NCI-H2171 treated with DMSO at 0.1 percent for 48 hours (cell line): ENCODE measurements at regions not wholly inside any gene's neighbourhood (a gene's known extent, or its start where the extent isn't known, plus 50 kb on each side); places are given as distances from the start of the nearest gene placed in this dataset.
"Not testable (repeated sequence)": the region's sequence is repeated elsewhere in the genome, so short reads cannot be mapped to it uniquely, and the experiment has no call there.

Experiments used
- DNase-seq: peaks from one replicate; lab custom pipeline; 2025; lab: John Stamatoyannopoulos, UW

DNA sequence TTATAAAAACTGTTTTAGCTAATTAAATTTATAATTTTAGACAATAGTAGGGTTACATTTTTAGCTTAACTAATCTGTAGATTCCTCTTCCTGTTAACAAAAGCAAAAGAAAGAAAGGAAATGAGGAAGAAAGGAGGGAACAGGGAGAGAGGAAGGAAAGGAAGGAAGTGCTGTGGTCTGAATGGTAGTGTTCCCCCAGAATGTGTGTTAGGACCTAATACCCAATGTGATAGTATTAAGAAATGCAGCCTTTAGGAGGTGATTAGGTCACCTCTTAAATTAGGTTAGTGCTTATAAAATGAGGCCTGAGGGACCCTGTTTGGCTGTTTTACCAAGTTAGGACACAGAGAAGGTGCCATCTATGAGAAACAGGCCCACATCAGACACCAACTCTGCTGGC, 136.9 kb upstream of the SAMSN1 start:
- no peak for DNase-seq

DNA sequence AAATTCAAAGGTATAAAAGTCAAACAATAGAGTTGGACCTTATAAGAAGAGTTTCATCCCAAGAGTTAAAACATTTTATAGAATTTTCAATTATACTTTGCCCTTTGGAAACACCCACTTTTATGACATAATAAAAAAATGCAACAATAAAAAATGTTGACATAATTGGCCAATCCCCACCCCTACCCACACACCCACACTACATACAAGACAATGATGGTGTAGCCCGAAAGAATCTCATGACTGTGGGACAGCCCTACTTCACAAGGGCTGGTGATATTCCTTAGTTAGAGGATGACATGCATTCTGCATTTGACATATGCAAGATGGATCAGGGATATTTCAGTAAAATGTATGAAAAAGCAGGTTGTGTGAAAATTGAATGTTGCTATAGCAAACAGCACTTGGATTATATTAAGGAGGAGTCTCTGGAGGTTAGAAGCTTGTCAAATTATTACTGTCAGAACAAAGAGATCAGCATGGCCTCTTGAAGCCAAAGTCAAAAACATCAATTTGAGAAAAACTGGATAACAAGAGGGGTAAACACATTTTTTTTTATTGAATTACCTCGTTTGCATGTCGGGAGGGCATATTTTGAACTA, 133.0 kb upstream of the SAMSN1 start:
- no peak for DNase-seq

DNA sequence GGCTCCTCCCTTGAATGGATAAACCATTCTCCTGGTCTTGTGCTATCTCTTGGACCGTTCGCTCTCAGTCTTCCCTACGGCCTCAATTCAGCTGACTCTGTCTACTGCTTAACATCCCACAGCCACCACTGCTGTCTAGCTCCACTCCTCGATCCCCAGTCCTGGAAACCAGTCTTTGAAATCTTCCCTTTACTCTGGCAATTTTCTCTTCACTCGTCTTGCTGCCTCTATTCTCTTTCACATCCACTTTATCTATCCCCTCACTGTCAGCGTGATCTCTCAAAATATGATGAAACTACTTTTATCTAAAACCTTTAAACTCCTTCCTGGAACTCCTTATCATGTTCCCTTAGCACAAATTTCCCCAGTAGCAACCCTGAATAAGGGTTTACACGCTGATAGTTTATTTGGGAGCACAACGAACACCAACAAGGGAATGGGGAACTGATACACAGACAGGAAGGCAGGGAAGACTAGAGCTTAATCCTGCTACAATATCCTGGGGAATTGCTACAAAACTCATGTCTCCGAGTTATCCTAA, 131.6 kb upstream of the SAMSN1 start:
- DNase-seq: no peak

DNA sequence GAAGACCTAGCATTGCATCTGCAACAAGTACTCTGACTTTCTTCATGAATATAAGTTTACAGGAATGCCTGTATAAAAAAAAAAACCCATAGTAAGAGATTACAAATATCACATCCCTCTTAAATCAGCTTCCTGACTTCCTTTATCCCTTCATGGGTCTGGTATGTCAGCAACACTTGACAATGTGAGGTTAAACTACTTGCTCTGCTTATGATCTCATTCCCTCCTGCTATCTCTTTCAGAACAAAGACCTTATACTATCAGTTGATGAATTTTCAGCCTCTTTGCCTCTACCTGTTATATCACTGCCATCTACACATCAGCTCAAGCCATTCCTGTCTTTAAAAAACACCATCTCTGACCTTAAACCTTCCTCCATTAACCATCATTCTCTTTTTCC, 130.9 kb upstream of the SAMSN1 start:
- no peak for DNase-seq

DNA sequence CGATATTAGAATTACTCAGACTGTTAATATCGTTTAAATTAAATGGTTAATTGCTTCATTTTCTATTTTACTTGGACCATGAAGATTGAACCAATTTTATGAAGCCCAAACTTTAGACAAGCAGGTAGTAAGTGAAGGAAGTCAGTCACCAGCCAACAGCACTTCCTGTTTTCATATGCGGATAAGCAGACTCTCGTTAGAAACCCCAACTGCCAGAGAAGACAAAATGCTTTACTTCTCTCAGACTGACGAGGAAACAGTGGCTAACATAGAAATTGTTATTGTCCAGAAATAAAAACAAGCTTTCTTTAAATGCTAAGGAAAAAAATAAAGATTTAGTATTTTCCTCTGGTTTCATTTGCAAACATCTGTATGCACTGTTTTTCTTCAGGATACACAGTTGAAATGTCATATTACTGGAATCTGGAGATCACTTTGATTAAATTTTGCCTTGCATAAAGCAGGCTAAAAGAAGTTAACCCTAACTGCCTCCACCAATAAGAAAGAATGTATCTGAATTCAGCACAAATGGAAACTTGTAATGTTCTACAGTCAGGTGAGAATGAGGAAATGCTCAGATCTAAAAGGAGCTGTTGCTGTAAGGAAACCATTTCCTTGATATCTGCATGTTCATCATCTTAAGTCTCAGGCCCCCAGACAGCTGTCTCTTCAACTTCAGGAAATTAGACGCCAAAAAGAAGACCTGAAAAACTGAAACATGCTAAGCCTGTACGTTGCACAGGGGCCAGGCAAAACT, 129.8 kb upstream of the SAMSN1 start:
- DNase-seq: no peak

DNA sequence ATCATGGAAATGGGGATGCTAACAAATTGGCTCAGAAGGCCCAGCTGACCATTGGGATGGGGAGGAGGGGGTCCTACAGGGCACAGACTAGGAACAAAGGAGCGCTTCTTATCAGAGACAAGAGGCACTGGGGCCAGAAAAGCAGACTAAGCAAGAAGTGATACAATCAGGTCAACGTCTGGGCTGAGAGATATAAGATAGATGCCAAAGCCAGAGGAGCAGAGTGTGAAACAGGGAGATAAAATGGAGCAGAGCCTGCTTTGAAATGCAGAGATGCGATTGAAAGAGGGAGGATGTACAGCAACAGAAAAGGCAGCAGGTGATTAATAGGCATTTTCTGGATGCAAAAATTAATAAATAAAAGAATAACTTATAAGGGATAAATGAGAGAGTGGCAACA, 127.5 kb upstream of the SAMSN1 start:
- DNase-seq: no peak

DNA sequence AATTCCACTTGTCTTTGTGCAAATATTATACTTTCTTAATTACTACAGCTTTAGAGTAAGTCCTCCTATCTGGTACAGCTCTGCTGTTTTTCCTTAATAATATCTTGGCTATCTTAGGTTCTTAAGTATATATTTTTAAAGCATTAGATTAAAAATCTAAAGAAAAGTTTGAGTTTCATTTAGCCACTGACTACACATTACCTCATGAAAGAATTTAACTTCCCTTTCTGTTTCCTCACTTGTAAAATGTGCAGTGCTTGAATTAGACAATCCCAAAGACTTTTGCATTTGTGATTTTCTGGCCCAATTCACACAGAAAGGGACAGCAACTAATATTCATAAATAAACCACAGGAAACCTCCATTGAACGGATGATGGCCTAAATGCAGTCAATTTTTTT, 126.4 kb upstream of the SAMSN1 start:
- no peak for DNase-seq

DNA sequence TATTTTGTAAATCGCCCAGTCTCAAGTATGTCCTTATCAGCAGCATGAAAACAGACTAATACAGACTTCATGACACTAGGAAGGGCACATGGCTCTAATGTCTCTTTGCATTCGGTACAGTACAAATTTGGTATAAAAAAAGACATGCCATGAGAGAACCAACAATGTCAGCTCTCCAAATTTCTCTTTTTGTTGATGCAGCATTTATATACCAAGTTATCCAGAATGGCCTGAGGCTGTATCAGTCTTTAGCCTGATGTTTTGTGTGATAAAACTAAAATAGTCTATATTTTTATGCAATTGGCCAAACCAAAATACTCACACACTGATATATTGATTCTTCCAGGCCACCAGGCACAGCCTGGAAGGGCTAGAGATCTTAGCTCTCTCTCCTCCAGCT, 124.3 kb upstream of the SAMSN1 start:
- DNase-seq: no peak

DNA sequence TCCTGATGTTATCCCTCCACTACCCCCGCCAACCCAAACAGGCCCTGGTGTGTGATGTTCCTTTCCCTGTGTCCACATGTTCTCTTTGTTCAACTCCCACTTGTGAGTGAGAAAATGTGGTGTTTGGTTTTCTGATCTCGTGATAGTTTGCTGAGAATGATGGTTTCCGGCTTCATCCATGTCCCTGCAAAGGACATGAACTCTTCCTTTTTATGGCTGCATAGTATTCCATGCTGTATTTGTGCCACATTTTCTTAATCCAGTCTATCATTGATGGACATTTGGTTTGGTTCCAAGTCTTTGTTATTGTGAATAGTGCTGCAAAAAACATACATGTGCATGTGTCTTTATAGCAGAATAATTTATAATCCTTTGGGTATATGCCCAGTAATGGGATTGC, 123.0 kb upstream of the SAMSN1 start:
- DNase-seq: not testable (repeated sequence)

DNA sequence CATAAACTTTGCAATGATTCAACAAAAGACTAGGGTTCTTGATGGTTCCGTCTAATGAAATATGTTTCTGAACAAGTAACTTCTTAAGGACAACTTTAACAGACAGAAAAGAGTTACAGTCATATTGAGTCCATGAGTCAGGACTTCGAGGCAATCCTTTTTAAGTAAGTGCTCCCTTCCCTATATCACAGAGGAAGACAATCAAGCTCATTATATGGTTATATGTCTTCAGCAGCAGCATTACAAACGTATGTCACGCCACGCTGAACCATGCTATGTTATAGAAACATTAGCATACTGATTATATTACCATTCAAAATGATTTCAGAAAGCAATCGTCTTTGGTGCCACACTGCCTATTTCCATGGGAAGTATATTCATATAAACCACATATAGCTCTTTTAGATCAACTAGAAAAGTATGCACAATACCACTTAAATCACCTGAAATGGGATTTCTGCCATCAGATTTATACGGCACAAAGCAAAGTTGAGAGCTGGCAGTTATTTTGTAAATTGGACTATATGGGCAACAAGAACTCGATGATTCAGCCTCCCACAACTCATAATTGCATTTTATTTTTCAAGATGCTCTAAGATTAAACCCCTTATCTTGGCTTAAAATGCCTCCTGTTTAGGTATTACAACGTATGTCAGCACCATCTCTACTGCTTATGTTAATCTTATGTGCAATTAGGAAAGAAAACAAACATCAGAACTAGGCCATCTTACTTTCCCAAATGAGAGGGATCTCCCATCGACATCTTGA, 111.3 kb upstream of the SAMSN1 start:
- DNase-seq: no peak

DNA sequence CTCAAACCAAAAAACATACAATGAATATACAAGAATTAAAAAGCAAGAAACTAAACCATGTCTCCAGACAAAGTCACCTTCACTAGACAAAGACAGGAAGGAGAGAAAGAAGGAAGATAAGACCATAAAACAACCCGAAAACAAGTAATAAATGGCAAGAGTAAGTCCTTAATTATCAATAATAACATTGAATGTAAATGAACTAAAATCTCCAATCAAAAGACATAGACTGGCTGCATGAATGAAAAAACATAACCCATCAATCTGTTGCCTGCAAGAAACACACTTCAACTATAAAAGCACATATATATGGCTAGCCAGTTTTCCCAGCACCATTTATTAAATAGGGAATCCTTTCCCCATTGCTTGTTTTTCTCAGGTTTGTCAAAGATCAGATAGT, 100.8 kb upstream of the SAMSN1 start:
- no peak for DNase-seq

DNA sequence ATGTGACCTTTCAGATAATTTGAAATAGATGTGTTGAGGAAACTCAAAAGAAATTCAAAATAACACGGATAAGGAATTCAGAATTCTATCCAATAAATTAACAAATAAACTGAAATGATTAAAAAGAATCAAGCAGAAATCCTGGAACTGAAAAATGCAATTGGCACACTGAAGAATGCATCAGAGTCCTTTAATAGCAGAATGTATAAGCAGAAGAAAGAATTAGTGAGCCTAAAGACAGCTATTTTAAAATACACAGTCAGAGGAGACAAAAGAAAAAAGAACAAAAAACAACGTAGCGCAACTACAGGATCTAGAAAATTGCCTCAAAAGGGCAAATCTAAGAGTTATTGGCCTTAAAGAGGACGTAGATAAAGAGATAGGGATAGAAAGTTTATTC, 99.6 kb upstream of the SAMSN1 start:
- no peak for DNase-seq

DNA sequence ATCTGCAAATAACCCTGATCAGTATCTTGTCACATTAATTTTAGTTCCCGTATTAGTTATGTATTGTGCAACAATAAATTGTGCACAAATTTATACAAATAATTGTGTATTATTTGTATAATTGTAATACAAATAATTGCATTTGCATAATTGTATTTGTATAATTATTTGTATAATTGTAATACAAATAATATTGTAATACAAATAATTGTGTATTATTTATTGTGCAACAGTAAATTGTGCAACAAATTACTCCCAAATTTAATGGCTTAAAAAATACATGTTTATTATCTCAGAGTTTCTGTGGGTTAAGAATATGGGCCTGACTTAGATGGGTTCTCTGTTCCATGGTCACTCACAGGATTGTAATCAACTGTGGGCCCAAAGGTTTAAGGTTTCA, 86.2 kb upstream of the SAMSN1 start:
- no peak for DNase-seq

DNA sequence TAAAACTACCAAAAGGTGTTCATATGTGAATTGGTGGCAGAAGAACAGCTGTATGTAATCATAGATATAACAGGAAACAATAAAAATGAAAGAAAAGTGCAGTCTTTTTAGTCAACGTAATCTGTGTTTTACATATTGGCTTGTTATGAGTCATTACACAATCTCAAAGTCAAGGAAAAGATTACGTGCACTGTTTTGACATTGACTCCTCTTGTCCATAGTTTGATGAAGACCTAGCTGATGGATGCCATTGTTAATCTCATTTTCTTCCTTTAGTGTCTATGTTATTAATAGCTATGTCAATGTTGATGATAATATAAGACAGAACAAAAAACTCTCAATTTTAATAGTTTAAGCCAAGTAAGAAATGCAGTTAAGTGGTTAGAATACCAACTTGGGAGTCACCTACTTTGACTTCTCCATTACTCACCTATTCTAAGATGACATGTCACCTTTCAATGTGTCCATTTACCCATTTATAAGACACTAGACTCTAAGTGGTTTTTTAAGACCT, 84.5 kb upstream of the SAMSN1 start:
- DNase-seq: no peak

DNA sequence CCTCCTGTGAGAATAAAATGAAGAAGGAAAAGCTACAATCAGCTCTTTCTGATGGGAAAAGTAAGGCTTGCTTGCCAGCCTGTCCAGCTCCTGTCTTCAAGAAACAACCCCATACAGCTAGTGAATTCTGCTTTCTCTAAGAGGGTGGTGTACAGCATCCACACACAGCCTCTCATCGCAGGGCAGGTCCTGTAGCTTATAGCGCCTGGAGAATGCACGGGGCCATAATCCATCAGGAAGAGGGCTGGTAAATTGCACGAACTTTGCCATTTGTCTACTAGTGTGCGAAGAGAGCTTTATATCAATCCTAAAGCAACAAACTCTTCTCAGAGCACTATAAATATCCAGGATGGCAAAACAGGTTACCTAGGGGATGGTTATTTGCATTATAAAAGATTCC, 83.3 kb upstream of the SAMSN1 start:
- DNase-seq: no peak

DNA sequence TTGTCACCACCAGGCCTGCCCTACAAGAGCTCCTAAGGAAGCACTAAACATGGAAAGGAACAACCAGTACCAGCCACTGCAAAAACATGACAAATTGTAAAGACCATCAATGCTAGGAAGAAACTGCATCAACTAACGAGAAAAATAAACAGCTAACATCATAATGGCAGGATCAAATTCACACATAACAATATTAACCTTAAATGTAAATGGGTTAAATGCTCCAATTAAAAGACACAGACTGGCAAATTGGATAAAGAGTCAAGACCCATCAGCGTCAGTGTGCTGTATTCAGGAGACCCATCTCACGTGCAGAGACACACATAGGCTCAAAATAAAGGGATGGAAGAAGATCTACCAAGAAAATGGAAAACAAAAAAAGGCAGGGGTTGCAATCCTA, 77.0 kb upstream of the SAMSN1 start:
- DNase-seq: not testable (repeated sequence)

DNA sequence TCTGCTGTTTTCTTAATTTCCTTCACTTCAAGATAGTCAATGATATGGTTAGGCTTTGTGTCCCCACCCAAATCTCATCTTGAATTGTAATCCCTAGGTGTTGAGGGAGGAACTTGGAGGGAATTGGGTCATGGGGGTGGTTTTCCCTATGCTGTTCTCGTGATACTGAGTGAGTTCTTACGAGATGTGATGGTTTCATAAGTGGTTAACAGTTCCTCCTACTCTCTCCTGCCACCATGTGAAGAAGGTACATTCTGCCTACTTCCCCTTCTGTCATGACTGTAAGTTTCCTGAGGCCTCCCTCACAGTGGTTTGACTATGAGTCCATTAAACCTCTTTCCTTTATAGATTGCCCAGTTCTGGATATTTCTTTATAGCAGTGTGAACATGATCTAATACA, 74.0 kb upstream of the SAMSN1 start:
- DNase-seq: no peak

DNA sequence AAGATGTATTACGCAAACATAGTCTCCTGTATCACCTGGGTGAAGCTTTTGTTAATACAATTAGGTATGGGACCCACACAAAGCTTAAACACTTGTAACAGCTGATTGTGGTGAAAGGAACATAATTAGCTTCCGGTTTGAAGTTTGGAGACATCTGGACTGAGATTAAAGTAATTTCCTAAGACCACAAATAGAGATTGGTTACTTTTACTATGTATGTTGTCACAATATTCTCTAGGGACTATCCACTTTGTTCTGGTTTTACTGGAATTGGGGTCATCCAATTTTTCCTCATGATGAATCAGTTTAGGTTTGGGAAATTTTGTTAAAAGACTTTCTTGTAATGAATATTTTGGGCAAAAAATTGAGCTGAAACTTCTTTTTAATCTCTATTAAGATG, 71.8 kb upstream of the SAMSN1 start:
- no peak for DNase-seq

DNA sequence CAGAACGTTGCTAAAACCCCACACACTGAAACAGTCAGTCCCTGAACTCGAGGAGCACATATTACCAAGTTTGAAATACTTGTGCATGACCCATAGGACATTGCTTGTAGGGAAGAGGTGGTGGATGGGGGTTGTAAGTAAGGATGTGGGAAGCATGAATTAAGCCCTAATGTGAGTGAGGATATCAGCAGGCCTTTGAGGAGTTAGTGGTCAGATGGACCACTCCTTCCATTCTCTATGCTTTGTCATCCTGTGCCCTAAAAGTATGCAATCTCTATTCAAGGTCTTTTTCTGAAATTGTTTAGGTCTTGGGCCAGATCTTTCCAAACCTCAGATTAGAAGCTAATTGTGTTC, 70.9 kb upstream of the SAMSN1 start:
- no peak for DNase-seq

DNA sequence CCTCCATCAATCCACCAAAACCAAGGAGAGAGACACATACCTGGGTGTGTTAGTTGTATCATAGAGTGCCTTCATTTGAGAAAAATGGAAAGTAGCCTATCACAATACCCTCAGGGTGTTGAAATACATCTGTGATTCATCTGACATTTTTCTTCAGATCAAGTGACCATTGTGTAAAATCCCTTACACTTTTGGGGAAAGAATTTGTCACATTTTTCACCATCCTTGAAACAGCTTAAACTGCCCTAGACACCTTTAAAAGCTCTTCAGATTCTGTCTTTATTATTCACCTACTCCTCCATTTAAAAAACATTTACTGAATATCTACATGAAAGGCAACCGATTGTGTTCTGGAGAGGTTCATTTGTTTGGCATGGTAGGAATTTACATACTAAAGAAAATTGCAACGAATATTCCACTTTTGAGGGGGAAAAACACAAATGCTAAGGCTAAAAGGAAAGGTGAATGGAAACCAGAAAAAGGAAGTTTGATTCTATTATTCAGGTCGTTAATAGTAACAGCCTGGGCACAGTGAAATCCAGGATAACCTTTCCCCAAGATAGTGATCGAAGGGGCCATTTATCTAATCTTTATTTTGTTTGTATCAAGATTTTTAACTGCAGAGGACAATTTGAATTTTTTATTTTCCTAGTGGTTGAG, 70.4 kb upstream of the SAMSN1 start:
- DNase-seq: no peak

DNA sequence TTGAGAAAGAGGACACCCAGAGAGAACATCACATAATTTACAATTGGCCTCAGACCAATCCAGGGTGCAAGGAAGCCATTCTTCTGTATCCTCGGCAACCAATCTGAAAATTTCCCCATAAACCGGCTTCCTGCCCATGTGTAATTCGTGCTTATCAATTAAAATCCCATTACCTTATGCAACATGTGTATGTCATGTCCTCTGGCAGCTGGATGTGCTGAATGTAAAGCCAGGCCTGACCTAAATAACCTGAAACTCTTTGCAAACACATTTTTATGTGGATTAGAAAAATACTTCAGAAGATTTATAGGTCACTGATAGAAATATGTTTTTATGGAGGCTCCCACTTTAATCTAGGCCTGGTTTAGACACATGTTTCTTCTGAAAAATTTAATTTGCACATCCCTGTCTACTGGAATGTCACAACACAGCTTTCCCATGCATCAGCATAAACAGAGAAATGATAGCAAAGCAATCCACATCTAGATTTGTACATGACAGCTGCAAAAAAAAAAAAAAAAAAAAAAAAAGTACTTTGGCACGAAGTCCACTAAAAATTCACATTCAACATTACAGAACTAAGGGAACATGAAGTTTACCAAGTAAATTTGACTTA, 69.4 kb upstream of the SAMSN1 start:
- DNase-seq: no peak

DNA sequence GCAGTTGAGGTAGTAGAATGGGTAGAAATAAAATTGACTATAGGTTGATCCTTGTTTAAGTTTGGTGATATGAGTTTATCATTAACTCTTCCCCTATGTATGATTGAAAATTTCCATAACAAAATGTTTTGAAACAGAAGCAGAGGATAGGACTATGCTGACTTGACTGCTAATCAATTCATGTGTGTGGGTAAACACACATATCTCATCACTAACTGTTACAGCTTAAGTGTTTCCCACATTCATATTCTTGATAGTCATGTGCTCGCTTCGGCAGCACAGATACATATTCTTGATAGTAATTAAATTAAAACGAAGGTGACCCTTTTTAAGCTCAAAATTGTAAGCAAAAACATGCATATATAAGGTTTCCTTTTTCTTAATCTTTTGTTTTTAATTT, 68.2 kb upstream of the SAMSN1 start:
- no peak for DNase-seq
